Osteocyte (in vitro differentiated cells): ENCODE measurements at regions not wholly inside any gene's neighbourhood (a gene's known extent, or its start where the extent isn't known, plus 50 kb on each side); places are given as distances from the start of the nearest gene placed in this dataset.

Source experiments
- DNase-seq: peaks from one replicate; pipeline ENCODE4 v3.0.0; 2021; ENCODE audit warnings: mixed read lengths; ENCODE audit not compliant: unreplicated experiment; ENCODE audit errors: extremely low spot score
- H3K27ac Mint-ChIP-seq: one replicate; pipeline ENCODE4 v1.8.0; 2021; ENCODE audit warnings: mild to moderate bottlenecking, mixed read lengths; ENCODE audit not compliant: unreplicated experiment
- H3K27me3 Mint-ChIP-seq: one replicate; pipeline ENCODE4 v1.8.0; 2021; ENCODE audit warnings: mixed read lengths; ENCODE audit not compliant: unreplicated experiment
- H3K36me3 Mint-ChIP-seq: one replicate; pipeline ENCODE4 v1.8.0; 2021; ENCODE audit warnings: mixed read lengths; ENCODE audit not compliant: unreplicated experiment
- H3K4me1 Mint-ChIP-seq: one replicate; pipeline ENCODE4 v1.8.0; 2021; ENCODE audit warnings: mixed read lengths; ENCODE audit not compliant: unreplicated experiment
- H3K4me3 Mint-ChIP-seq: one replicate; pipeline ENCODE4 v1.8.0; 2021; ENCODE audit warnings: mild to moderate bottlenecking, moderate library complexity, mixed read lengths; ENCODE audit not compliant: unreplicated experiment
- H3K9me3 Mint-ChIP-seq: one replicate; pipeline ENCODE4 v1.8.0; 2021; ENCODE audit warnings: mixed read lengths; ENCODE audit not compliant: unreplicated experiment
- CTCF ChIP-seq: fragments of 200-600 bp; sonication (generic); IDR thresholded peaks from 2 replicates; pipeline ENCODE4 v1.5.0; 2021; ENCODE audit warnings: antibody characterized with exemption, mild to moderate bottlenecking, moderate library complexity

GRCh38 chr5:117889596-117889995, 1098.8 kb downstream of the DTWD2 start:
- H3K4me3 Mint-ChIP-seq, result no peak overlapping the region
- TF ChIP-seq CTCF, result no peak
- no peak for DNase-seq
- H3K36me3 Mint-ChIP-seq, result no peaks in the 10 kb centered on the region
- peaks cover 9% of the 10 kb centered on the region for H3K4me1 Mint-ChIP-seq
- H3K27me3 Mint-ChIP-seq, result no peaks in the 10 kb centered on the region
- H3K9me3 Mint-ChIP-seq, result no peaks in the 10 kb centered on the region
- H3K27ac Mint-ChIP-seq, result no peak overlapping the region

GRCh38 chr5:117888688-117889087, 1099.7 kb downstream of the DTWD2 start:
- Mint-ChIP-seq H3K27me3 (no peaks in the 10 kb centered on the region), H3K36me3 (no peaks in the 10 kb centered on the region), H3K27ac (no peak overlapping the region), H3K4me3 (peak overlapping the region; percentile 8), H3K4me1 (peaks cover 9% of the 10 kb centered on the region), H3K9me3 (no peaks in the 10 kb centered on the region)
- TF ChIP-seq CTCF, result no peak
- DNase-seq, result no peak

GRCh38 chr5:117881426-117882230, 1106.7 kb downstream of the DTWD2 start:
- Mint-ChIP-seq H3K9me3 (no peaks in the 10 kb centered on the region), H3K27ac (no peak overlapping the region)

GRCh38 chr5:117880932-117881331, 1107.4 kb downstream of the DTWD2 start:
- Mint-ChIP-seq H3K9me3 (no peaks in the 10 kb centered on the region), H3K4me3 (no peak overlapping the region), H3K27ac (no peak overlapping the region), H3K36me3 (no peaks in the 10 kb centered on the region), H3K27me3 (no peaks in the 10 kb centered on the region), H3K4me1 (no peaks in the 10 kb centered on the region)
- no peak for DNase-seq
- no peak for TF ChIP-seq CTCF

More at GRCh38 chr5:117881426-117882230, 1106.7 kb downstream of the DTWD2 start:
- Mint-ChIP-seq H3K27me3 (no peaks in the 10 kb centered on the region), H3K4me1 (no peaks in the 10 kb centered on the region), H3K4me3 (no peak overlapping the region), H3K36me3 (no peaks in the 10 kb centered on the region)
- DNase-seq, result no peak
- TF ChIP-seq CTCF, result no peak

- H3K27ac Mint-ChIP-seq, result no peak overlapping the region
These were observed 1110.6 kb downstream of the DTWD2 start for GRCh38 chr5:117877731-117878130.

More at GRCh38 chr5:117877731-117878130, 1110.6 kb downstream of the DTWD2 start:
- Mint-ChIP-seq H3K9me3 (no peaks in the 10 kb centered on the region), H3K4me3 (no peak overlapping the region), H3K36me3 (no peaks in the 10 kb centered on the region), H3K4me1 (no peaks in the 10 kb centered on the region), H3K27me3 (no peaks in the 10 kb centered on the region)
- TF ChIP-seq CTCF, result no peak
- DNase-seq, result no peak
